Liver (tissue), 8 donors: ENCODE measurements at regions not wholly inside any gene's neighbourhood (a gene's known extent, or its start where the extent isn't known, plus 50 kb on each side); places are given as distances from the start of the nearest gene placed in this dataset.

Experiments
- DNase-seq: peaks from one replicate; pipeline ENCODE4 v3.0.0-alpha.2; 2017; ENCODE audit warnings: low spot score
- H3K27ac ChIP-seq, 2 donors: one replicate each; pipeline ENCODE4 v1.7.0; 2013; ENCODE audit warnings: inconsistent platforms in 2 of 2, low read length in 2 of 2, control low read depth in 1 of 2, low read depth in 1 of 2, mild to moderate bottlenecking in 1 of 2
- H3K27me3 ChIP-seq, 4 donors: one replicate each; pipeline versions ENCODE4 v1.6.1 to v1.7.0; 2013; ENCODE audit warnings: low read length in 3 of 4, inconsistent platforms in 1 of 4, mild to moderate bottlenecking in 1 of 4, moderate library complexity in 1 of 4; ENCODE audit not compliant: control insufficient read depth in 4 of 4, insufficient read depth in 4 of 4
- H3K36me3 ChIP-seq, 4 donors: one replicate each; pipeline versions ENCODE4 v1.6.1 to v1.7.0; 2013; ENCODE audit warnings: low read length in 3 of 4, mild to moderate bottlenecking in 3 of 4, low read depth in 1 of 4, moderate library complexity in 1 of 4; ENCODE audit not compliant: control insufficient read depth in 4 of 4, insufficient read depth in 3 of 4
- H3K4me1 ChIP-seq, 4 donors: one replicate each; pipeline versions ENCODE4 v1.6.1 to v1.7.0; 2013; ENCODE audit warnings: low read length in 3 of 4, mild to moderate bottlenecking in 3 of 4, moderate library complexity in 1 of 4; ENCODE audit not compliant: control insufficient read depth in 4 of 4, insufficient read depth in 4 of 4
- H3K4me3 ChIP-seq, 3 donors: one replicate each; pipeline versions ENCODE4 v1.6.1 to v1.7.0; 2013; ENCODE audit warnings: low read length in 3 of 3, control low read depth in 1 of 3, low read depth in 1 of 3, mild to moderate bottlenecking in 1 of 3
- H3K9ac ChIP-seq, 2 donors: one replicate each; pipeline ENCODE4 v1.7.0; 2013; ENCODE audit warnings: low read length in 2 of 2, mild to moderate bottlenecking in 2 of 2, moderate library complexity in 2 of 2, control low read depth in 1 of 2, low read depth in 1 of 2
- H3K9me3 ChIP-seq, 4 donors: one replicate each; pipeline versions ENCODE4 v1.6.1 to v1.7.0; 2013; ENCODE audit warnings: low read length in 3 of 4; ENCODE audit not compliant: control insufficient read depth in 4 of 4
- EGR1 ChIP-seq, 2 donors: IDR thresholded peaks; 2 replicates each; pipeline ENCODE4 v1.6.1; 2016 to 2018; ENCODE audit warnings: antibody characterized with exemption in 2 of 2, low read depth in 2 of 2
- FOXA1 ChIP-seq: IDR thresholded peaks from 2 replicates; pipeline ENCODE4 v1.6.1; 2016; ENCODE audit warnings: antibody characterized with exemption
- FOXA2 ChIP-seq: IDR thresholded peaks from 2 replicates; pipeline ENCODE4 v1.6.1; 2016; ENCODE audit warnings: antibody characterized with exemption
- GABPA ChIP-seq, 2 donors: IDR thresholded peaks in 1 of 2; conservative IDR thresholded peaks in 1 of 2; 2 replicates each; pipeline ENCODE4 v1.6.1; 2016; ENCODE audit warnings: antibody characterized with exemption in 2 of 2, mild to moderate bottlenecking in 1 of 2, moderate library complexity in 1 of 2
- HNF4A ChIP-seq, 2 donors: conservative IDR thresholded peaks; 2 replicates each; pipeline ENCODE4 v1.6.1; 2016; ENCODE audit warnings: antibody characterized with exemption in 2 of 2, mild to moderate bottlenecking in 2 of 2
- HNF4G ChIP-seq: IDR thresholded peaks from 2 replicates; pipeline ENCODE4 v1.6.1; 2016; ENCODE audit warnings: antibody characterized with exemption
- JUND ChIP-seq, 2 donors: IDR thresholded peaks; 2 replicates each; pipeline ENCODE4 v1.6.1; 2016; ENCODE audit warnings: antibody characterized with exemption in 2 of 2
- NR2F2 ChIP-seq: IDR thresholded peaks from 2 replicates; pipeline ENCODE4 v1.6.1; 2016; ENCODE audit warnings: antibody characterized with exemption
- RAD21 ChIP-seq, 2 donors: IDR thresholded peaks; 2 replicates each; pipeline ENCODE4 v1.6.1; 2016; ENCODE audit warnings: antibody characterized with exemption in 2 of 2, mild to moderate bottlenecking in 2 of 2
- RXRA ChIP-seq, 2 donors: IDR thresholded peaks; 2 replicates each; pipeline ENCODE4 v1.6.1; 2017 to 2018; ENCODE audit warnings: antibody characterized with exemption in 2 of 2, mild to moderate bottlenecking in 1 of 2
- SP1 ChIP-seq: IDR thresholded peaks from 2 replicates; pipeline ENCODE4 v1.6.1; 2018; ENCODE audit warnings: antibody characterized with exemption, mild to moderate bottlenecking
- TAF1 ChIP-seq: conservative IDR thresholded peaks from 2 replicates; pipeline ENCODE4 v1.6.1; 2016; ENCODE audit warnings: antibody characterized with exemption, mild to moderate bottlenecking
- YY1 ChIP-seq: IDR thresholded peaks from 2 replicates; pipeline ENCODE4 v1.6.1; 2016; ENCODE audit warnings: antibody characterized with exemption, mild to moderate bottlenecking
- WGBS: extraction: QIAGEN DNeasy Blood & Tissue Kit; methylation state at CpG from one replicate; pipeline ENCODE4 v1.1.7; 2013; 5-methylcytosine and 5-hydroxymethylcytosine counted together
- TF ChIP-seq, protein P1 (sequence below): IDR thresholded peaks from 2 replicates; pipeline ENCODE4 v1.6.1; 2016; ENCODE audit warnings: antibody characterized with exemption
- TF ChIP-seq, protein P2 (sequence below): IDR thresholded peaks from 2 replicates; pipeline ENCODE4 v1.6.1; 2016; ENCODE audit warnings: antibody characterized with exemption
- TF ChIP-seq, protein P3 (sequence below): fragments of 150-350 bp; IDR thresholded peaks from 2 replicates; pipeline ENCODE4 v1.5.1; 2017; ENCODE audit warnings: improper control_type of control experiment, low read depth, low read length; ENCODE audit not compliant: missing input control
- TF ChIP-seq, protein P4 (sequence below): IDR thresholded peaks from 2 replicates; pipeline ENCODE4 v1.6.1; 2016; ENCODE audit warnings: antibody characterized with exemption
- TF ChIP-seq, protein P5 (sequence below): IDR thresholded peaks from 2 replicates; pipeline ENCODE4 v1.6.1; 2016; ENCODE audit warnings: antibody characterized with exemption, mild to moderate bottlenecking
- donor health status: healthy.
- donor health status: healthy.
- donor health status: healthy.
- donor health status: healthy.
- donor health status: healthy.

DNA sequence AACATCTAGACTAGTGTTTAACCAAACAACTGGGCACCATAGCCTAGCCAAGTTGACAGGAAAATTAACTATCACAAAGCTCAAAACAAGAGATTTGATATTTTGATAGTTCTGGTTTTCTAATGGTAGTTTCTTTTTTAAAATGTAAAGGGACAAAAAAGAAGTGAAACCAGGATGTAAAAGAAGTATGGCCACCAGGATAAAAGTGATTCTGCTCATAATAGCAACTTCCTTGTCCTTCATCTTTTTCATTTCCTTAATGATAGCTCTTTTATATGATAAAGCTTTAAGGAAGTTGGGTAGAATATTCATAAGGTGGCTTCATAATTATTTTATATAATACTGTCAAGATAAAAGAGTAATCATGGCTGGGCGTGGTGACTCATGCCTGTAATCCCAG, 139.1 kb downstream of the BASP1 start:
- peaks cover 0 to 2% (median 0%) of the 10 kb centered on the region in 4 donors for H3K9me3 ChIP-seq
- H3K27ac ChIP-seq, result no peak overlapping the region
- 57% methylated on average over 1 of the region's 1 CpG for WGBS
- H3K9ac ChIP-seq, result no peak overlapping the region
- H3K4me3 ChIP-seq, result no peak overlapping the region
- no peaks in the 10 kb centered on the region for H3K27me3 ChIP-seq
- H3K36me3 ChIP-seq, result no peaks in the 10 kb centered on the region
- no peaks in the 10 kb centered on the region for H3K4me1 ChIP-seq
- no peak for DNase-seq
- no peak for TF ChIP-seq TAF1

DNA sequence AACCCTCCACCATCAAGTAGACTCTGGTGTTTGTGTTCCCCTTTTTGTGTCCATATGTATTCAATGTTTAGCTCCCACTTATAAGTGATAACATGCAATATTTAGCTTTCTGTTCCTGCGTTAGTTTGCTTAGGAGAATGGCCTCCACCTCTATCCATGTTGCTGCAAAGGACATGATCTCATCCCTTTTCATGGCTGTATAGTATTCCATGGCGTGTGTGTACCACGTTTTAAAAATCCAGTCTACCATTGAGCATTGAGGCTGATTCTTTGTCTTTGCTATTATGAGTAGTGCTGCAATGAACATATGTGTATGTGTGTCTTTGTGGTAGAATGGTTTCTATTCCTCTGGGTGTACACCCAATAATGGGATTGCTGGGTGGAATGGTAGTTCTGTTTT, 140.1 kb downstream of the BASP1 start:
- Histone ChIP-seq H3K9ac (no peak overlapping the region), H3K4me3 (no peak overlapping the region), H3K27me3 (no peaks in the 10 kb centered on the region), H3K36me3 (no peaks in the 10 kb centered on the region), H3K4me1 (no peaks in the 10 kb centered on the region), H3K9me3 (peaks cover 0 to 2% (median 0%) of the 10 kb centered on the region in 4 donors), H3K27ac (no peak overlapping the region)
- TF ChIP-seq, protein P1, sequence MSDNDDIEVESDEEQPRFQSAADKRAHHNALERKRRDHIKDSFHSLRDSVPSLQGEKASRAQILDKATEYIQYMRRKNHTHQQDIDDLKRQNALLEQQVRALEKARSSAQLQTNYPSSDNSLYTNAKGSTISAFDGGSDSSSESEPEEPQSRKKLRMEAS, result no peak
- no peak for TF ChIP-seq FOXA1
- TF ChIP-seq RXRA (IDR thresholded peaks at IDR 0.05), result no peak
- no peak for TF ChIP-seq HNF4G
- TF ChIP-seq EGR1 (IDR thresholded peaks at IDR 0.05; ENCODE audit: low read depth in 2 of 2), result no peak
- TF ChIP-seq GABPA (IDR thresholded peaks at IDR 0.05 in 1 of 2, conservative IDR thresholded peaks at IDR 0.05 in 1 of 2), result no peak
- TF ChIP-seq JUND (IDR thresholded peaks at IDR 0.05), result no peak
- no peak for TF ChIP-seq SP1
- TF ChIP-seq, protein P2, sequence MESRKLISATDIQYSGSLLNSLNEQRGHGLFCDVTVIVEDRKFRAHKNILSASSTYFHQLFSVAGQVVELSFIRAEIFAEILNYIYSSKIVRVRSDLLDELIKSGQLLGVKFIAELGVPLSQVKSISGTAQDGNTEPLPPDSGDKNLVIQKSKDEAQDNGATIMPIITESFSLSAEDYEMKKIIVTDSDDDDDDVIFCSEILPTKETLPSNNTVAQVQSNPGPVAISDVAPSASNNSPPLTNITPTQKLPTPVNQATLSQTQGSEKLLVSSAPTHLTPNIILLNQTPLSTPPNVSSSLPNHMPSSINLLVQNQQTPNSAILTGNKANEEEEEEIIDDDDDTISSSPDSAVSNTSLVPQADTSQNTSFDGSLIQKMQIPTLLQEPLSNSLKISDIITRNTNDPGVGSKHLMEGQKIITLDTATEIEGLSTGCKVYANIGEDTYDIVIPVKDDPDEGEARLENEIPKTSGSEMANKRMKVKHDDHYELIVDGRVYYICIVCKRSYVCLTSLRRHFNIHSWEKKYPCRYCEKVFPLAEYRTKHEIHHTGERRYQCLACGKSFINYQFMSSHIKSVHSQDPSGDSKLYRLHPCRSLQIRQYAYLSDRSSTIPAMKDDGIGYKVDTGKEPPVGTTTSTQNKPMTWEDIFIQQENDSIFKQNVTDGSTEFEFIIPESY, result no peak
- no peak for TF ChIP-seq RAD21 (IDR thresholded peaks at IDR 0.05)
- TF ChIP-seq, protein P3, sequence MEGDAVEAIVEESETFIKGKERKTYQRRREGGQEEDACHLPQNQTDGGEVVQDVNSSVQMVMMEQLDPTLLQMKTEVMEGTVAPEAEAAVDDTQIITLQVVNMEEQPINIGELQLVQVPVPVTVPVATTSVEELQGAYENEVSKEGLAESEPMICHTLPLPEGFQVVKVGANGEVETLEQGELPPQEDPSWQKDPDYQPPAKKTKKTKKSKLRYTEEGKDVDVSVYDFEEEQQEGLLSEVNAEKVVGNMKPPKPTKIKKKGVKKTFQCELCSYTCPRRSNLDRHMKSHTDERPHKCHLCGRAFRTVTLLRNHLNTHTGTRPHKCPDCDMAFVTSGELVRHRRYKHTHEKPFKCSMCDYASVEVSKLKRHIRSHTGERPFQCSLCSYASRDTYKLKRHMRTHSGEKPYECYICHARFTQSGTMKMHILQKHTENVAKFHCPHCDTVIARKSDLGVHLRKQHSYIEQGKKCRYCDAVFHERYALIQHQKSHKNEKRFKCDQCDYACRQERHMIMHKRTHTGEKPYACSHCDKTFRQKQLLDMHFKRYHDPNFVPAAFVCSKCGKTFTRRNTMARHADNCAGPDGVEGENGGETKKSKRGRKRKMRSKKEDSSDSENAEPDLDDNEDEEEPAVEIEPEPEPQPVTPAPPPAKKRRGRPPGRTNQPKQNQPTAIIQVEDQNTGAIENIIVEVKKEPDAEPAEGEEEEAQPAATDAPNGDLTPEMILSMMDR, result no peak
- no peak for TF ChIP-seq FOXA2
- no peak for TF ChIP-seq TAF1
- TF ChIP-seq YY1, result no peak
- no peak for TF ChIP-seq NR2F2
- TF ChIP-seq, protein P4, sequence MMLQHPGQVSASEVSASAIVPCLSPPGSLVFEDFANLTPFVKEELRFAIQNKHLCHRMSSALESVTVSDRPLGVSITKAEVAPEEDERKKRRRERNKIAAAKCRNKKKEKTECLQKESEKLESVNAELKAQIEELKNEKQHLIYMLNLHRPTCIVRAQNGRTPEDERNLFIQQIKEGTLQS, result no peak
- TF ChIP-seq HNF4A (conservative IDR thresholded peaks at IDR 0.05), result no peak
- TF ChIP-seq, protein P5, sequence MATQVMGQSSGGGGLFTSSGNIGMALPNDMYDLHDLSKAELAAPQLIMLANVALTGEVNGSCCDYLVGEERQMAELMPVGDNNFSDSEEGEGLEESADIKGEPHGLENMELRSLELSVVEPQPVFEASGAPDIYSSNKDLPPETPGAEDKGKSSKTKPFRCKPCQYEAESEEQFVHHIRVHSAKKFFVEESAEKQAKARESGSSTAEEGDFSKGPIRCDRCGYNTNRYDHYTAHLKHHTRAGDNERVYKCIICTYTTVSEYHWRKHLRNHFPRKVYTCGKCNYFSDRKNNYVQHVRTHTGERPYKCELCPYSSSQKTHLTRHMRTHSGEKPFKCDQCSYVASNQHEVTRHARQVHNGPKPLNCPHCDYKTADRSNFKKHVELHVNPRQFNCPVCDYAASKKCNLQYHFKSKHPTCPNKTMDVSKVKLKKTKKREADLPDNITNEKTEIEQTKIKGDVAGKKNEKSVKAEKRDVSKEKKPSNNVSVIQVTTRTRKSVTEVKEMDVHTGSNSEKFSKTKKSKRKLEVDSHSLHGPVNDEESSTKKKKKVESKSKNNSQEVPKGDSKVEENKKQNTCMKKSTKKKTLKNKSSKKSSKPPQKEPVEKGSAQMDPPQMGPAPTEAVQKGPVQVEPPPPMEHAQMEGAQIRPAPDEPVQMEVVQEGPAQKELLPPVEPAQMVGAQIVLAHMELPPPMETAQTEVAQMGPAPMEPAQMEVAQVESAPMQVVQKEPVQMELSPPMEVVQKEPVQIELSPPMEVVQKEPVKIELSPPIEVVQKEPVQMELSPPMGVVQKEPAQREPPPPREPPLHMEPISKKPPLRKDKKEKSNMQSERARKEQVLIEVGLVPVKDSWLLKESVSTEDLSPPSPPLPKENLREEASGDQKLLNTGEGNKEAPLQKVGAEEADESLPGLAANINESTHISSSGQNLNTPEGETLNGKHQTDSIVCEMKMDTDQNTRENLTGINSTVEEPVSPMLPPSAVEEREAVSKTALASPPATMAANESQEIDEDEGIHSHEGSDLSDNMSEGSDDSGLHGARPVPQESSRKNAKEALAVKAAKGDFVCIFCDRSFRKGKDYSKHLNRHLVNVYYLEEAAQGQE, result no peak
- DNase-seq, result no peak
- WGBS, result 78% methylated on average over 3 of the region's 3 CpGs
